Choroid plexus epithelial cell (primary cell): ENCODE measurements at regions not wholly inside any gene's neighbourhood (a gene's known extent, or its start where the extent isn't known, plus 50 kb on each side); places are given as distances from the start of the nearest gene placed in this dataset.
A peak's percentile ranks its signal among the peaks of the same experiment; 100 is the strongest.

Experiments
- DNase-seq: peaks from one replicate; pipeline ENCODE4 v3.0.0-alpha.2; 2010; ENCODE audit warnings: low read depth
- H3K4me3 ChIP-seq: 2 replicates; pipeline ENCODE4 v1.5.1; 2011; ENCODE audit warnings: low read depth, mild to moderate bottlenecking, control low read depth, low read length, moderate library complexity
- TF ChIP-seq, protein P1 (sequence below): conservative IDR thresholded peaks from 2 replicates; pipeline ENCODE4 v1.5.1; 2011; ENCODE audit warnings: low read depth, mild to moderate bottlenecking, control low read depth, inconsistent platforms, low read length, moderate library complexity

DNA sequence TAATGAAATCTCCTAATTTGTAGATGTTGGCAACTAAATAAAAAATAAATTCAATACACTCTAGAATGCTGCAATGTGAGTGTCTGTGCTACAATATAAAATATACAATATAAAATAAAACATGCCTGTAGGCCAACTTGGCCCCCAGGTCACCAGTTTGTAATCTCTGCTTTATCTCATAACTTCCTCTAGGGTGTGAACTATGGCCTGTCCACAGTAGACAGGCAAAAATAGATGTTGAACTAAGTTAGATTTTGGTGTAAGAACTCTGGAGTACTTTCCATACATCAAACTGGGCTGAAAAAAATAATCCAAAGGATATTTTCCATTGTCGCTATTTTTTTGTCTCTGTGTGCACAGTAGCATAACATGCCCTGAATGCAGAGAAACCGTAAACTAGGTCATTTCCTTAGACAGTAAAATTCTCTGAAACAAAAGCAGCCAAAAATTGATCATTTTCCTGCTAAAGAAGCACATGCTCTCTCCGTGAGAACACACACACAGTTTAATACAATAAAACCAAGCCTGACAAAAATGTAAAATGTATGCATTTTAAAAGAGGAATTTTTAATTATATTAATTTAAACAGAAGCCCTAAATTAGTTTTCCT is 98.5 kb upstream of the ZFP64 start:
- no peak for DNase-seq
- no peak overlapping the region for H3K4me3 ChIP-seq
- TF ChIP-seq, protein P1, sequence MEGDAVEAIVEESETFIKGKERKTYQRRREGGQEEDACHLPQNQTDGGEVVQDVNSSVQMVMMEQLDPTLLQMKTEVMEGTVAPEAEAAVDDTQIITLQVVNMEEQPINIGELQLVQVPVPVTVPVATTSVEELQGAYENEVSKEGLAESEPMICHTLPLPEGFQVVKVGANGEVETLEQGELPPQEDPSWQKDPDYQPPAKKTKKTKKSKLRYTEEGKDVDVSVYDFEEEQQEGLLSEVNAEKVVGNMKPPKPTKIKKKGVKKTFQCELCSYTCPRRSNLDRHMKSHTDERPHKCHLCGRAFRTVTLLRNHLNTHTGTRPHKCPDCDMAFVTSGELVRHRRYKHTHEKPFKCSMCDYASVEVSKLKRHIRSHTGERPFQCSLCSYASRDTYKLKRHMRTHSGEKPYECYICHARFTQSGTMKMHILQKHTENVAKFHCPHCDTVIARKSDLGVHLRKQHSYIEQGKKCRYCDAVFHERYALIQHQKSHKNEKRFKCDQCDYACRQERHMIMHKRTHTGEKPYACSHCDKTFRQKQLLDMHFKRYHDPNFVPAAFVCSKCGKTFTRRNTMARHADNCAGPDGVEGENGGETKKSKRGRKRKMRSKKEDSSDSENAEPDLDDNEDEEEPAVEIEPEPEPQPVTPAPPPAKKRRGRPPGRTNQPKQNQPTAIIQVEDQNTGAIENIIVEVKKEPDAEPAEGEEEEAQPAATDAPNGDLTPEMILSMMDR: no peak

DNA sequence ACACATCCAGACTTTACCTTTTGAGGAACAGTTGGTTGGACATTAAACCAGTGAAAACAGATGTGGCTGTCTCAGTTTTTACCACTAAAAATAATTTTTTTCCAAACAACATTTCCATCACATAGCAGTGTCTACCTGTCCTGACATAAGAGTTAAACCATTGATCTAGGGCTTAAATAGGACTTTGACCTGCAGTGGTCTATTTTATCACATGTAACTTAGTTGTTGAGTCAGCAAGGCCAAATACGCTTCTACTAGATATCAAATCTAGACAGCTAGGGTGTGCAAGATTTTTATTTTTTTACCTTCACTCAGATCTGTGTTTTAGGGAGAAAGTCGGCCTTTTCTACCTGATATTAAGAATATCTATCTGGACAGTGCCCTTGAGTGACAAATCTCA is 88.8 kb upstream of the ZFP64 start:
- no peak overlapping the region for H3K4me3 ChIP-seq
- no peak for DNase-seq
- TF ChIP-seq, protein P1: no peak

DNA sequence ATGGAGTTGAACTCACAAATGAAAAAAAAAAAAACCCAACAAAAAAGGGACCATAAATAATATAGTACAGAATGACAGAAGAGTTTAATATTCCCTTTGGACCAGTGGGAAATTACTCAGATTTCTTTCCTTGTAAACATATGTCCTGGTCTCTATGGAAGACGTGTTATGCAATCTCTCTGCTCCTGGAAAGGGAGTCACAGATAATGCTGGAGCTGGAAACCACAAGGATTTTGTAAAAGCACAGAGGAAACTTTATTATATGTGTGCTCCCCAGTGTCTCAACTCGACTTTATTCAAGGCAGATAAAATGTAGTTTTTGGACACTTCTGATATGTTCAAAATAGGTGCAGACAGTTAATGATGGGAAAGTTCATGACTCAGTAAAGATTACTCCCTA is 88.1 kb upstream of the ZFP64 start:
- H3K4me3 ChIP-seq: no peak overlapping the region
- TF ChIP-seq, protein P1: no peak
- DNase-seq: peak; percentile 8

DNA sequence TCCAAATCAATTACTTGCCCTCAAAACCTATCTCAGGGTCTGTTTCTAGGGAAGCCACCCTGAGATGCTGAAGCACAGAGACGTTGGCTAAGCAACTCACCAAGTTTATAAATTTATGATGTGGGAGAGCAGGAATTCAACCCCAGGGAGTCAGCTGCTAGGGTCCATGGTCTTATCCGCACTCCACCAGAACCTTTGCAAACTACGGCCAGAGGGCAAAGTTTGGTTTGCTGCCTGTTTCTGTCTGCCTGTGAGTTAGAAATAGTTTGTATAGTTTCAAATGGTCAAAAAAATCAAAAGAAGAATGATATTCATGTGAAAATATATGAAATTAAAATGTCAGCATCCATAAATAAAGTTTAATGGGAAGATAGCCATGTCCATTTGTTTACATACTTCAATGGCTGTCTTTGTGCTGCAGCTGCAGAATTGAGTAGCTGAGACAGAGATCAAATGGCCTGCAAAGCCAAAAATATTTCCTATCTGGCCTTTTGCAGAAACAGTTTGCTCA is 83.7 kb upstream of the ZFP64 start:
- no peak for DNase-seq
- TF ChIP-seq, protein P1: no peak
- H3K4me3 ChIP-seq: no peak overlapping the region

DNA sequence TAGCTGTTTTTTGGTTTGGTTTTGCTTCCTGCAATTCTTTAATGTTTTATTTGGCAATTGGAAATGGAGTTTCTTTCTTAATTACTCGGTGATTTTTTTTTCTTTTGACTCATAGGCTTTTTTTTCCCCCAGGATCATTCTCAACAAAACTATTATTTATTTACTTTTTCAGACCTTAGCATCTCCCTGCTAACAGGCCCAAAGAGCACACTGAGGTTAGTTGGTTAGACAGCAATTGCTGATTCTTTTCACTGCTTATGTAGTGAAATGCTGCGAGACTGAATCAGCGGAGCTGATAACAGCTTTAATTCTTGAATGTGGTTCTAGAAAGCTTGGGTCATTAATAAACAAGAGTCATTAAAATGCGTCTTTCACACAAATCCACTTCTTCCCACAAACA is 79.1 kb upstream of the ZFP64 start:
- TF ChIP-seq, protein P1: no peak
- no peak for DNase-seq
- H3K4me3 ChIP-seq: no peak overlapping the region

DNA sequence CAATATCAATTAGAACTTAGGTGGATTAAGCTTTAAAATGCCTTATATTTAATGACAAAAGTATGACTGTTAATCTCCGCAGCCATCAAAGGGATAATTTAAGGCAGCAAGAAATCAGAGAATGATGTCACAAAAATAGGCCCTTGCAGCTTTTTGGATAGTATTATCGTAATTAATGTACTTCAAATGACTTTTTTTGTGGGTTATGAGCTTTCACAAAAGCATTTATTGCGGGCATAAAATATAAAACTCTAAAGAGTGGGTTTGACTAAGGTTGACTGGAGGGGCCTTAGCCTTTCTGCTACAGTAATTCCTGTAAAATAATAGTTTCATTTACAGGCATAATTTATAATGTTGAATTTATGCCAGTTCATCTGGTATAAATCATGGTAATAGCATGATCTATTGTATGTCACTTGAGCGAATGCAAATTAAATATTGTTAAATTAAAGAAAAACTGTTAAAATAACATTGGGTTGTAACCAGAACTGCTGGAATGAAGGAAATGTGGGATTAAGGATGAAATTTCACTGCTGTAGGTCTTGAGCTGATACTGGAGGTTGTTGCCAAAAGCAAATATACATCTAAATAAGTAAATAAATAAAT is 78.5 kb upstream of the ZFP64 start:
- no peak overlapping the region for H3K4me3 ChIP-seq
- no peak for DNase-seq
- TF ChIP-seq, protein P1: no peak

DNA sequence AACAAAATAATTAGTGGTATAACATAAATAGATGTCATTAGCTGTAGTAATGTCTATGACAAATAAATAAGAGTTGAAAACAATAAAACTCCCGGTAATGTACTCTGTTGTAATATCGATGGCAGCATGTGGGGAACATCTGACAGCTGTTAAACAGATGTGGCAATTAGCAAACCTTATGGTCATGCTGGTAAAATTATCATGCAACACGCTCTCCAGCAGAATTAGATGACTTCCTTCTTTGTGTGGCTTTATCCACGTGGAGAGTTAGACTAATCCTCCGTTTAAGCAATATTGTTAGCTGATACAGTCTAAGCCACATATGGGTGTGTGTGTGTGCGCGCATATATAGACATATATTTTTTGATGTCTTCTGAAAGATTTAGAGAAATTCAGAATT is 77.7 kb upstream of the ZFP64 start:
- TF ChIP-seq, protein P1: no peak
- DNase-seq: no peak

More for the DNA sequence above, 77.7 kb upstream of the ZFP64 start:
- no peak overlapping the region for H3K4me3 ChIP-seq
